ENCODE measurements at regions not wholly inside any gene's neighbourhood (a gene's known extent, or its start where the extent isn't known, plus 50 kb on each side); places are given as distances from the start of the nearest gene placed in this dataset.

GRCh38 chr2:144240656-144241339 is 279.1 kb downstream of the ZEB2 start:
- no peak for DNase-seq

- no peak for DNase-seq
Observed at GRCh38 chr2:144239726-144240125, 280.2 kb downstream of the ZEB2 start.

- no peak for DNase-seq
Observed at GRCh38 chr2:144239306-144239705, 280.6 kb downstream of the ZEB2 start.

- peak in 1 of 2 donors; percentile 19 for DNase-seq
Observed at GRCh38 chr2:144237830-144238627, 281.9 kb downstream of the ZEB2 start.

GRCh38 chr2:144237108-144237507 is 282.8 kb downstream of the ZEB2 start:
- DNase-seq = no peak

- no peak for DNase-seq
Observed at GRCh38 chr2:144235050-144235449, 284.9 kb downstream of the ZEB2 start.

- peak in 1 of 2 donors; percentile 19 for DNase-seq
Observed at GRCh38 chr2:144234542-144234871, 285.4 kb downstream of the ZEB2 start.

GRCh38 chr2:144233733-144234541 is 286.0 kb downstream of the ZEB2 start:
- DNase-seq = peak in 1 of 2 donors; percentile 18

GRCh38 chr2:144233317-144233716 is 286.6 kb downstream of the ZEB2 start:
- DNase-seq = no peak

GRCh38 chr2:144230448-144231085 is 289.4 kb downstream of the ZEB2 start:
- DNase-seq = no peak

GRCh38 chr2:144230033-144230432 is 289.9 kb downstream of the ZEB2 start:
- DNase-seq = no peak

GRCh38 chr2:144229296-144229695 is 290.6 kb downstream of the ZEB2 start:
- no peak for DNase-seq

GRCh38 chr2:144227427-144228105 is 292.4 kb downstream of the ZEB2 start:
- no peak for DNase-seq

GRCh38 chr2:144225076-144225475 is 294.8 kb downstream of the ZEB2 start:
- no peak for DNase-seq

- DNase-seq = no peak
Observed at GRCh38 chr2:144224472-144224871, 295.4 kb downstream of the ZEB2 start.

- no peak for DNase-seq
Observed at GRCh38 chr2:144219979-144220378, 299.9 kb downstream of the ZEB2 start.

GRCh38 chr2:144217853-144218633 is 301.9 kb downstream of the ZEB2 start:
- no peak for DNase-seq

- peak in 1 of 2 donors; percentile 31 for DNase-seq
Observed at GRCh38 chr2:144215701-144216675, 303.9 kb downstream of the ZEB2 start.

- DNase-seq = no peak
Observed at GRCh38 chr2:144215207-144215606, 304.7 kb downstream of the ZEB2 start.

- peak in 1 of 2 donors; percentile 27 for DNase-seq
Observed at GRCh38 chr2:144213797-144214196, 306.1 kb downstream of the ZEB2 start.
